Endothelial cell of umbilical vein (primary cell): ENCODE measurements at regions not wholly inside any gene's neighbourhood (a gene's known extent, or its start where the extent isn't known, plus 50 kb on each side); places are given as distances from the start of the nearest gene placed in this dataset.

ENCODE experiments used
- BruUV-seq: library from RNA; stranded (reverse); fragments of 400-500 nt; replicated peaks from 2 replicates; lab custom pipeline; 2021; lab: Mats Ljungman, UMichigan
- CTCF ChIA-PET: fragments of 300-600, 350-600 bp; sonication (Branson Sonifier 250); formaldehyde crosslinking; loops from one replicate; lab custom pipeline; 2021; ENCODE audit warnings: antibody characterized with exemption, inconsistent platforms; lab: Charles Lee
- POLR2A ChIA-PET: fragments of 300-600, 350-600 bp; sonication (Branson Sonifier 250); formaldehyde crosslinking; loops from one replicate; lab custom pipeline; 2021; ENCODE audit warnings: antibody characterized with exemption, inconsistent platforms; lab: Charles Lee
- DNase-seq: peaks from one replicate; pipeline ENCODE4 v3.0.0-alpha.2; 2011; ENCODE audit warnings: low read depth, low spot score
- FAIRE-seq: peaks from 2 replicates; lab custom pipeline; 2011; peaks lifted over from hg19 to GRCh38; lab: Jason Lieb, UNC
- H2AFZ ChIP-seq: 2 replicates; pipeline ENCODE4 v1.6.0; 2012; ENCODE audit warnings: low read depth, low read length, control low read depth, inconsistent platforms
- H3K27ac ChIP-seq: 2 replicates; pipeline ENCODE4 v1.5.1; 2011; ENCODE audit warnings: low read depth, mild to moderate bottlenecking, control low read depth, low read length, moderate library complexity; ENCODE audit not compliant: insufficient read depth
- H3K27me3 ChIP-seq, 2 experiments: 2 replicates each; pipeline versions ENCODE4 v1.6.0 to v1.6.1; 2011; ENCODE audit warnings: low read length in 2 of 2, mixed read lengths in 1 of 2; ENCODE audit not compliant: control insufficient read depth in 2 of 2, insufficient read depth in 2 of 2
- H3K36me3 ChIP-seq, 2 experiments: 2 replicates in 1 of 2; 3 replicates in 1 of 2; pipeline ENCODE4 v1.5.1; 2011; ENCODE audit warnings: low read length in 2 of 2, mild to moderate bottlenecking in 1 of 2, moderate library complexity in 1 of 2; ENCODE audit not compliant: control insufficient read depth in 2 of 2, insufficient read depth in 2 of 2; ENCODE audit errors: extremely low read depth in 1 of 2
- H3K4me1 ChIP-seq: 3 replicates; pipeline ENCODE4 v1.5.1; 2011; ENCODE audit warnings: mild to moderate bottlenecking, low read length; ENCODE audit not compliant: control insufficient read depth, insufficient read depth; ENCODE audit errors: extremely low read depth
- H3K4me2 ChIP-seq: 2 replicates; pipeline ENCODE4 v1.6.1; 2011; ENCODE audit warnings: low read length, control low read depth, mixed read lengths; ENCODE audit not compliant: insufficient read depth
- H3K4me3 ChIP-seq, 3 experiments: fragments of 200-600 bp in 1 of 3; sonication (generic), shearing (Covaris generic) in 1 of 3; replicated peaks in 1 of 3; 2 replicates each; pipeline ENCODE4 v1.5.1; 2011 to 2016; ENCODE audit warnings: control low read depth in 3 of 3, low read length in 3 of 3, mild to moderate bottlenecking in 2 of 3, inconsistent platforms in 1 of 3, low read depth in 1 of 3, moderate library complexity in 1 of 3; ENCODE audit not compliant: insufficient read depth in 1 of 3
- H3K79me2 ChIP-seq: 2 replicates; pipeline ENCODE4 v1.6.0; 2012; ENCODE audit warnings: low read length, inconsistent platforms; ENCODE audit not compliant: control insufficient read depth, insufficient read depth
- H3K9ac ChIP-seq: replicated peaks from 2 replicates; pipeline ENCODE3; 2011; ENCODE audit warnings: low read length, control low read depth; ENCODE audit not compliant: insufficient read depth; ENCODE audit errors: extremely low read depth
- H3K9me1 ChIP-seq: replicated peaks from 3 replicates; pipeline ENCODE4 v1.6.0; 2011; ENCODE audit warnings: mild to moderate bottlenecking, low read length; ENCODE audit not compliant: control insufficient read depth, insufficient read depth; ENCODE audit errors: extremely low read depth
- H3K9me3 ChIP-seq: replicated peaks from 2 replicates; pipeline ENCODE4 v1.5.1; 2012; ENCODE audit warnings: low read length, inconsistent platforms; ENCODE audit not compliant: control insufficient read depth, insufficient read depth
- H4K20me1 ChIP-seq: replicated peaks from 2 replicates; pipeline ENCODE3; 2011; ENCODE audit warnings: mild to moderate bottlenecking, low read length; ENCODE audit not compliant: control insufficient read depth, insufficient read depth; ENCODE audit errors: extremely low read depth
- EZH2 ChIP-seq: IDR thresholded peaks from 2 replicates; pipeline ENCODE4 v1.6.1; 2012; ENCODE audit warnings: borderline replicate concordance, low read depth, mild to moderate bottlenecking, moderate library complexity, low read length, inconsistent platforms; ENCODE audit not compliant: severe bottlenecking
- FOS ChIP-seq: IDR thresholded peaks from 2 replicates; pipeline ENCODE4 v1.6.1; 2011; ENCODE audit warnings: mild to moderate bottlenecking, low read length, moderate library complexity, borderline replicate concordance; ENCODE audit not compliant: insufficient read depth
- GATA2 ChIP-seq: IDR thresholded peaks from 2 replicates; pipeline ENCODE4 v1.7.0; 2011; ENCODE audit warnings: low read depth, mild to moderate bottlenecking, moderate library complexity, mixed read lengths, low read length; ENCODE audit not compliant: insufficient read length, insufficient read depth
- JUN ChIP-seq: IDR thresholded peaks from 2 replicates; pipeline ENCODE4 v1.6.1; 2011; ENCODE audit warnings: borderline replicate concordance, low read depth; ENCODE audit not compliant: insufficient read length, insufficient read depth
- MYC ChIP-seq: IDR thresholded peaks from one replicate; pipeline ENCODE4 v1.6.1; 2011; ENCODE audit warnings: mild to moderate bottlenecking, low read depth, low read length
- POLR2A ChIP-seq: IDR thresholded peaks from 2 replicates; pipeline ENCODE4 v1.6.1; 2012; ENCODE audit warnings: low read depth, mild to moderate bottlenecking, control low read depth, low read length
- POLR2AphosphoS5 ChIP-seq: IDR thresholded peaks from 2 replicates; pipeline ENCODE4 v1.6.1; 2012; ENCODE audit warnings: low read depth, mild to moderate bottlenecking, control low read depth, low read length, moderate library complexity; ENCODE audit not compliant: insufficient read depth
- dilution Hi-C: fragments of 300-500 bp; cut with MboI; formaldehyde crosslinking; loops from one replicate; pipeline ENCODE4 v1.15.0; 2019; ENCODE audit warnings: low sequenced_read_pairs; ENCODE audit not compliant: extremely low pct_ligation_motif_present
- intact Hi-C: fragments of 100-400 bp; cut with micrococcal nuclease; formaldehyde crosslinking; loops from one replicate; pipeline ENCODE4 v1.10.0; 2022
- TF ChIP-seq, protein P1 (sequence below), 2 donors: IDR thresholded peaks; 1 replicate in 1 of 2; 2 replicates in 1 of 2; pipeline ENCODE4 v1.5.1; 2011; ENCODE audit warnings: low read length in 2 of 2, mild to moderate bottlenecking in 2 of 2, moderate library complexity in 2 of 2, control low read depth in 1 of 2, inconsistent platforms in 1 of 2, low read depth in 1 of 2; ENCODE audit not compliant: insufficient read depth in 1 of 2; ENCODE audit errors: extremely low read depth in 1 of 2
- TF ChIP-seq, protein P2 (sequence below): IDR thresholded peaks from 2 replicates; pipeline ENCODE4 v1.6.1; 2011; ENCODE audit not compliant: insufficient read depth, insufficient read length

DNA sequence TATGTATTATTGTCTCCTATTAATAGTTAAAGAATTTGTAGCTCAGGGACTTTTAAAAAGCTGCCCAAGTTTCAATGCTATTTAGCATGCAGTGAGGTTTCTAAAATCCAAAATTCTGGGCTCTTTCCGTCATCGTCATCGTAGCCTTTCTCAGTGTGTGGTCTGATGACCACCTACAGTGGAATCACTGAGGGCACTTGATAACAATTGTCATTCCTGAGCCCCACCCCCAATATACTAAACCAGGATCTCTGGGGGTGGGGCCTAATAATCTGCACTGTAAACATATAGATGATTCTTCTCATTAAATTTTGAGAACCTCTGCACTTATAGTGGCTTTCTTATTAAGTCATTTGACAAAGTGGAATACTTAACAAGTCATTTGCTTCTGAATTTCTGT is 674.8 kb downstream of the PLPP3 start:
- H2AFZ ChIP-seq, result no peak overlapping the region
- no TSS peak for BruUV-seq
- no peaks in the 10 kb centered on the region for H3K4me1 ChIP-seq
- H3K9ac ChIP-seq, result no peak overlapping the region
- FAIRE-seq (no peak), DNase-seq (no peak)
- H3K9me3 ChIP-seq, result no peaks in the 10 kb centered on the region
- H3K4me3 ChIP-seq, result no peak overlapping the region
- dilution Hi-C loops, result no loop called here
- ChIA-PET CTCF (no interaction called here), POLR2A (no interaction called here)
- no peak overlapping the region for H3K27ac ChIP-seq
- H3K9me1 ChIP-seq, result no peaks in the 10 kb centered on the region
- no peaks in the 10 kb centered on the region for H3K36me3 ChIP-seq
- no peaks in the 10 kb centered on the region for H3K27me3 ChIP-seq
- intact Hi-C loops, result no loop called here
- H4K20me1 ChIP-seq, result no peaks in the 10 kb centered on the region
- TF ChIP-seq GATA2 (no peak), POLR2A (no peak), MYC (no peak), EZH2 (no peak), POLR2AphosphoS5 (no peak), JUN (no peak), FOS (no peak)
- TF ChIP-seq, protein P1, sequence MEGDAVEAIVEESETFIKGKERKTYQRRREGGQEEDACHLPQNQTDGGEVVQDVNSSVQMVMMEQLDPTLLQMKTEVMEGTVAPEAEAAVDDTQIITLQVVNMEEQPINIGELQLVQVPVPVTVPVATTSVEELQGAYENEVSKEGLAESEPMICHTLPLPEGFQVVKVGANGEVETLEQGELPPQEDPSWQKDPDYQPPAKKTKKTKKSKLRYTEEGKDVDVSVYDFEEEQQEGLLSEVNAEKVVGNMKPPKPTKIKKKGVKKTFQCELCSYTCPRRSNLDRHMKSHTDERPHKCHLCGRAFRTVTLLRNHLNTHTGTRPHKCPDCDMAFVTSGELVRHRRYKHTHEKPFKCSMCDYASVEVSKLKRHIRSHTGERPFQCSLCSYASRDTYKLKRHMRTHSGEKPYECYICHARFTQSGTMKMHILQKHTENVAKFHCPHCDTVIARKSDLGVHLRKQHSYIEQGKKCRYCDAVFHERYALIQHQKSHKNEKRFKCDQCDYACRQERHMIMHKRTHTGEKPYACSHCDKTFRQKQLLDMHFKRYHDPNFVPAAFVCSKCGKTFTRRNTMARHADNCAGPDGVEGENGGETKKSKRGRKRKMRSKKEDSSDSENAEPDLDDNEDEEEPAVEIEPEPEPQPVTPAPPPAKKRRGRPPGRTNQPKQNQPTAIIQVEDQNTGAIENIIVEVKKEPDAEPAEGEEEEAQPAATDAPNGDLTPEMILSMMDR (IDR thresholded peaks at IDR 0.05; ENCODE audit: extremely low read depth in 1 of 2, insufficient read depth in 1 of 2, low read depth in 1 of 2, low read length in 2 of 2), result no peak
- TF ChIP-seq, protein P2, sequence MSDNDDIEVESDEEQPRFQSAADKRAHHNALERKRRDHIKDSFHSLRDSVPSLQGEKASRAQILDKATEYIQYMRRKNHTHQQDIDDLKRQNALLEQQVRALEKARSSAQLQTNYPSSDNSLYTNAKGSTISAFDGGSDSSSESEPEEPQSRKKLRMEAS, result no peak
- no peaks in the 10 kb centered on the region for H3K79me2 ChIP-seq
- H3K4me2 ChIP-seq, result no peak overlapping the region
